HG03097 (cell line): ENCODE measurements at regions not wholly inside any gene's neighbourhood (a gene's known extent, or its start where the extent isn't known, plus 50 kb on each side); places are given as distances from the start of the nearest gene placed in this dataset.

Source experiments
- ATAC-seq: cut with Tn5 transposase; IDR thresholded peaks from one replicate; pipeline ENCODE4 v1.9.1; 2021; ENCODE audit not compliant: unreplicated experiment, low FRiP score

- no peak for ATAC-seq
These were observed 86.7 kb upstream of the IQSEC1 start for GRCh38 chr3:13159890-13160289.

- no peak for ATAC-seq
These were observed 85.6 kb upstream of the IQSEC1 start for GRCh38 chr3:13158871-13159270.

DNA sequence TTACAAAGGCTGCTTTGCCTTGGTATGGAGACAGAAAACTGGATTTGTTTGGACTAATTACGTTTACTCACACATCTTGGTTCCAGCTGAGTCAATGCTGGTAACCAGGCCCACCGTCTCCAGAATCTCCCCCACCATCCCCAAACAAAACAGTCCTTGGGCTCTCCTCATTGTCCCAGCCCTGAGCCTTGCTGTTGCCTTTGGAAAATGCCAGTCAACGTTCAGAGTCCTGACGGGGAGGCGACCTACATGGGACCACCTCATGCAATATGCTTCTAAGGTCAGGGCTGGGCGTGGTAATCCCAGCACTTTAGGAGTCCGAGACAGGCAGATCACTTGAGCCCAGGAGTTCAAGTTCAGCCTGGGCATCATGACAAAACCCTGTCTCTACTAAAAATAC, 85.2 kb upstream of the IQSEC1 start:
- no peak for ATAC-seq

GRCh38 chr3:13157986-13158385, 84.8 kb upstream of the IQSEC1 start:
- ATAC-seq, result no peak

DNA sequence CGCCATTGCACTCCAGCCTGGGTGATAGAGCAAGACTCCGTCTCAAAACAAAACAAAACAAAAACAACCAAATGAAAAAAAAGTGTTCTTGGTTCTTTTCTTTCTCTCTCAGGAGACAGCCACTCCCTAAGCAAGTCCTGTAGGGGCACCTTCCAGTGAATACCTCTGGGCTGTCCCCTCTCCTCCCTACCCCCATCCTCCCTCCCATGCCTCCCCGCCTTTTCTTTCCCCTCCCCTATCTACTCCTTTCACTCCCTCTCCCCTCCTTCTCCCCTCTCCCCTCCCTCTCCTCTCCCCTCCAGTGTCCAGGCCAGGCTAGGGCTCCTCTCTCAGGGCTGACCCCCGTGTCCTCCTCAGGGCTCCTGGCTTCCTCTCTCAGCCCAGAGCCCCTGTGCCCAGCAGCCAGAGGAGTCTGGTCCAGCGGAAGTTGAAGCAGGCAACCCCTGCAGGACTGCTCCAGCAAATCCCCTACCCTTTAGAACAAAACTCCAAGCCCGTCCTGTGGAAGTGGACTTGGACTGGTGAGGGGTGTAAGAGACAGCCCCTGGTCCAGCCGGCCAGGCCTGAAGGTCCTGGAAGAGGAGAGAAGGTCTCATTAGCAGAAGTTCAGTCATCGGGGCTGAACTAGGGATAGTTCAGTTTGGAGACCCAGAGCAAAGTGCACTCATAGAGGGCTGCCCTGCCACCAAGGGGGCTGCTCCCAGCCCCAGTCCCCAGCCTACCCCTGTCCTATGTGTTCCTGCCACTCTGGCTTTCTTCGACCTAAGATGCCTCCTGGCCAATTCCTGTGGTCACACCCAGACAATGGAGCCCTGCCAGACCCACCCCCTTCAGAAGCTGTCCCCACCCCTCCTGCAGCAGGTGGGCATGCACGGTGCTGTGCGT, 79.8 kb upstream of the IQSEC1 start:
- no peak for ATAC-seq

- ATAC-seq, result no peak
These were observed 77.4 kb upstream of the IQSEC1 start for GRCh38 chr3:13150624-13151023.

- ATAC-seq, result no peak
These were observed 76.3 kb upstream of the IQSEC1 start for GRCh38 chr3:13149330-13150108.

DNA sequence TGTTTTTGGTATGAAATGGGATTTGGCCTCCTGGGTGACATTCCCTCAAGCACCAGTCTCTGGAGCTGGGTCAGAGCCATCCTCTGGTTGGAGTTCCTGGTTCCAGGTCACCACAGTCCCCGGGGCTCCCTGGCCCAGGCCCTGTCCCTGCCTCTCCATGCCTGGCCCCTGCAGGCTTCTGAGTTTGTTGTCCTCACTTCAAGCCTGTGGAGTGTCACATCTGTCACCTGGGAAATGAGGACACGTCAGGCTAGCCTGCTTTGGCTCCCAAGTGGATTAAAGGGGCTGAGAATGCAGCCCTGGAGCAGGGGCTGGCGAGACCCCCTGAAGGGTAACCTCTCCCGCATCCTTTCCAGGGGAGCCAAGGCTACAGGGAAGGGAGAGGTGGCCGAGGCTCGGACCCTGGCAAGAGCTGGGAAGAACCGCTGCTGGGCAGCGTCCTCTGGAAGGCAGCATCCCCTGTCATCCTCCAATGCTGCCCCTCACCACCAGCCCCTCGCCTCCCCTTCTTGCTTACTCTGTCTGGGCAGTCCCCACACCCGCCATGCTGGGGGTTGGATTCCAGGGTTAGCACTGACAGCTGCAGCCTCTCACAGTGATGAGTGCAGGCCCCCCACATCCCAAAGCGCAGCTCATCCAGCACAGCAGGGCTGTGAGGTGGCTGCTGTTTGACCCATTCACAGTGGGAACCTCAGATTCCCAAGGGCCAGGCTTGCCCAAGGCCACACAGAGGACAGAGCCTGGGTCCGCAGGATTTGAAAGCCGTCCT, 75.5 kb upstream of the IQSEC1 start:
- no peak for ATAC-seq

- ATAC-seq, result no peak
These were observed 74.9 kb upstream of the IQSEC1 start for GRCh38 chr3:13148126-13148525.

DNA sequence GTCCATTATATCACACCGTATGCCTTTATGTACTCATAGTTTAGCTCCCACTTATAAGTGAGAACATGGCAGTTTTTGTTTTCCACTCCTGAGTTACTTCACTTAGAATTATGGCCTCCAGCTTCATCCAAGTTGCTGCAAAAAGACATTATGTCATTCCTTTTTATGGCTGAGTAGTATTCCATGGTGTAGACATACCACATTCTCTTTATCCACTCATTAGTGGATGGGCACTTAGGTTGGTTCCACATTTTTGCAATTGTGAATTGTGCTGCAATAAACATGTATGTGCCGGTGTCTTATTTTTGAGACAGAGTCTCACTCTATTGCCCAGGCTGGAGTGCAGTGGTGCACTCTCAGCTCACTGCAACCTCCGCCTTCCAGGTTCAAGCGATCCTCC, 74.1 kb upstream of the IQSEC1 start:
- no peak for ATAC-seq

DNA sequence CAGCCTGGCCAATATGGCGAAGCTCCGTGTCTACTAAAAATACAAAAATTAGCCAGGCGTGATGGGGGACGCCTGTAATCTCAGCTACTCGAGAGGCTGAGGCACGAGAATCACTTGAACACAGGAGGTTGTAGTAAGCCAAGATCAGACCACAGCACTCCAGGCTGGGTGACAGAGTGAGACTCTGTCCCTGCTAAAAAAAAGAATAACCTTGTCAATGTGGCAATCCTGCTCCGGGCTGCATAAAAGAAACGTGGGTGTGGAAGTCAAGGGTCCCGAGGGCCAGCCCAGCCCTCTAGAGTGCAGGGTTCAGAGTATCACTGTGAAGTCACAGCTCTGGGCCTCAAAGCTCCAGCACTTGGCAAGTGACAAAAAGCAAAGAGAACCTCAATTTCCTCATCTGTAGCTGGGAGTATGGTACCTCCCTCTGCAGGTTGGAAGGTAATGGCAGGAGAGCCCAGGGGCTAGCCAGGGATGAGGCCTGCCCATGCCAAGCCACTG, 73.5 kb upstream of the IQSEC1 start:
- ATAC-seq, result no peak

GRCh38 chr3:13145826-13146642, 72.8 kb upstream of the IQSEC1 start:
- no peak for ATAC-seq

DNA sequence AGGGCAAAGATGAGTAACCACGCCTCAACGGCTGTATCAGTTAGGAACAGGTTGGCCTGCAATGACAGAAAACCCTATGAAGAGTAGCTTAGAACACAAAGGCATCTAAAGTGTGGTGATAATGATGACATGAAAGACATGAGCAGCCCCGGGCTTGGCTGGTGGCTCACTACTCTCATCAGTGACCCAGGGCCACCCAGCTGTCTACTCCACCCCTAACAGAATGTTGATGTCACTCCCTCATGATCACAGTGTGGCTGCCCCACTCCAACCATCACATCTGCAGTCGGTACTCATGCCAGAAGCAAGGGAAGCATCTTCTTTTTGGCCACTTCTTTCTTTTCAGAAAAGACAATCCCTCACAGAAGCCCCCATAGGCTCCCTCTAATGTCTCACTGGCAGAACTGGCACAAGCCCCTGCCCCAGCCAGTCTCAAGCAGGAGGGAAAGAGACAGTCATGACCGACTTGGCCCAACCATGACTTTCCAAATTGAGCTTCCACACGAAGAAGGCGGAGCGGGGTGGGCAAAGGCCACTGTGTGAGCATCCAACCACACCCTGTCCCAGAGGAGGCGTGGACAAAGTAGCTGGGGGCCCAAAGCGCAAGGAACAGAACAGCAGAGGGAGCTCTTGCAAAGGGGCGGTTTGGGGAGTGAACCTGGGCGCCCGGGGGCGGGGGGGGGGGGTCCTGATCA, 72.0 kb upstream of the IQSEC1 start:
- no peak for ATAC-seq

DNA sequence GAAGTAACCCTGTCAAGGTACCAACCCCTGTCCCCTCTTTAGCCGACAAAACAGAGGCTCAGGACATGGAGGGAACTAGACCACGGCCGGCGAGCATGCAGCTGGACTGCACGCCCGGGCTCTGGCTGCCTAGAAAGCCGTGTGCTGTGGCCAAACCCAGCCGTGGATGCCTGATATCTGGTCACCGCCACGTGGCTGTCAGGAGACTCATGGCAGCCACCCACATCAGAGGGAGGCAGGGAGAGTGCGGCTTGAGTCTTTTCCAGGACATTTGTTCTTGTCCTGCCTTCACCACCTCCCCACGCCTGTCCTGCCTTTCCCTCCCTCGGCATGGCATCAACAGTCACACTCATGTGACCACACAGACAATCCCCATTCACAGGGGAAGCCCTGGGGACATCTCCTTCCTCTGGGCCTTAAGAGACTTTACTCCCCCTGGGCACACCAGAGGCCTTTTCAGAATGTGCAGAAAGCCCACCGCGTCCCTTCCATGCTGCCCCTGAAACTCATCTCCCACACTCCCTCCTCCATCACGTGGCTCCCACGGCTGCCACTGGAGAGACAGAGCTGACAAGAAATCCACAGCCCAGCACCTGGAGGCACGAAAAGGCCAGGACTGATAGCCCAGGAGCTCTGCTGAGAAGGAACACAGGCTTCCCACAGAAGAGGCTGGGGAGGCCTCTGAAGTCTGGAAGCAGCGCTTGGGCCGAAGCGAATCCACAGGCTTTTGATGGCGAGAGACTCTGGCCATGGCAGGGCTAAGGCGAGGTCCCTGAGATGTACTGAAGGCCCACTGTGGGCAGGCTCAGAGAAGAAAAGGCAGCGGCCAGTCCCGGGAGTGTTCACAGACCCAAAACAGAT, 71.2 kb upstream of the IQSEC1 start:
- no peak for ATAC-seq

DNA sequence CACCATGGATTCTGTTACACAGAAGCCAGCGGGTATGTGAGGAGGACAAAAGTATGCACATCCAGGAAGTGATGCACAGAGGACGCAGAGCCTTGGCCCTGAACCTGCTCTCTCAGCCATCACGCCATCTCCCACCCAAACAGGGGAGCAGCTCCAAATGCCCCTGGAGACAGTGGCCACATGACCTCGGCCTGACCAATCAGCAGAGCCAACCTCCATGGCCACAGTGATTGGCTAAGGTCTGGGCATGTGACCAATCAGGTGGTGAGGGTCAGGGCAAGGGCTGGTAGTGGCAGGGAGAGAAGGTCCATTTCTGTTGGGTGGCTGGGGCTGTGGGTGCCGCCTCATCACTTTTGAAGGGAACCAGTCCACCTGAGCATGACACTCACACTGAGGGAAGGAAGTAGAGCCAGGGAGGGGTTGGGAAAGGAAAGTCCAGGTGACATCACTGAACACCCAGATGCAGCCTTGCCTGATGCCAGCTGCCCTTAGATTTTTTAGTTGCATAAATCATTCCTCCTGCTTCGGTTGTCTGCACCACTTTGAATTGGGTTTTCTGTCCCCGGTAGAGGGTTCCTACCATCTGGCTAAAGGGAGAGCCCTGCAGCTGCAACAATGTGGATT, 70.3 kb upstream of the IQSEC1 start:
- ATAC-seq, result no peak

- no peak for ATAC-seq
These were observed 69.5 kb upstream of the IQSEC1 start for GRCh38 chr3:13142552-13143380.

DNA sequence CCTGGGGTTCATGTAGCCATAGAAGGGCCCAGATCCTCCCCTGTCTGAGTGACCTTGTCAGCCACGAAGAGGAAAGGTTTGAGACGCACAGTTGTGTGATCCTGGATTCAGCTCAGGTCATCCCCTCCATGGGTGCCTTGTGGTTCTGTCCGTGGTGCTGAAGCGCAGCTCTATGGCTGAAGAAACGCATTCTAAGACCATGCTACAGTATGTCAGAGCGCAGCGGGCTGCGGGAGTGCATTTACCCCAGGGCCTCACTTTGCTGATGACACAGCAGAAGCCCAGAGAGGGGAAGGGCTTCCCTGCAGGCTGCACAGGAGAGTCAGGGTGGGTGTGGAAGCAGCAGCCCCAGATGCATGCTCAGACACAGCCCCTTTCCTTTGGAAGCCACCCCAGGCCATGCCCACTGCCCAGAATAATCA, 68.8 kb upstream of the IQSEC1 start:
- ATAC-seq, result no peak
